HuH-7.5 (cell line): ENCODE measurements at regions not wholly inside any gene's neighbourhood (a gene's known extent, or its start where the extent isn't known, plus 50 kb on each side); places are given as distances from the start of the nearest gene placed in this dataset.
"Not testable (repeated sequence)": the region's sequence is repeated elsewhere in the genome, so short reads cannot be mapped to it uniquely, and the experiment has no call there.

ENCODE experiments used
- DNase-seq: peaks from one replicate; pipeline ENCODE4 v3.0.0; 2011; ENCODE audit warnings: low spot score

DNA sequence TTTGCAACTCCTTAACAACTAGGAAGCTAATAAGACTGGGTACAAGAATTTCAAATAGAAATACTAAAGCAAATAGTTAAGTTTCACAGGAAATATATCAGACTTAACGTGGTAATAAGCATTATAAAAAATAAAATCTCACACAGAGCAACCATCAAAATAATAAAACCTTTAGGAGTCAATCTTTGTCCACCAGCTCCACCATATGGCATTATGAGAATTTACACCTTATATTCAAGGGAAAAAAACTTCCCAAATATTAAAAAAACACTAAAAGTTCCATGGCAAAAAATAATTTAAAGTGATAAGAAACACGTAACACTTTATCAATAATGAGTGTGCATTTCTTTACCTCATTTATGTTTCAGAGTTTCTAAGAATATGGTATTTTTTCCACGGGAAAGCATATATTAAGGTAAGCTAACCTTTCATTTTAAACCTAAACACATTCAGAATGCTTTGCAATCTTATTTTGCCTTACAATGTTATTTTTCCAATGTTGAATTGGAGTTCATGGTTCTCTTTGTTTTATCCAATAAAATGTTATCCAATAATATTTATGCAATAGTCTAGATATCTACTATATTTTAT, 423.2 kb upstream of the SGCG start:
- no peak for DNase-seq

GRCh38 chr13:22758245-22758644, 422.5 kb upstream of the SGCG start:
- DNase-seq: no peak

DNA sequence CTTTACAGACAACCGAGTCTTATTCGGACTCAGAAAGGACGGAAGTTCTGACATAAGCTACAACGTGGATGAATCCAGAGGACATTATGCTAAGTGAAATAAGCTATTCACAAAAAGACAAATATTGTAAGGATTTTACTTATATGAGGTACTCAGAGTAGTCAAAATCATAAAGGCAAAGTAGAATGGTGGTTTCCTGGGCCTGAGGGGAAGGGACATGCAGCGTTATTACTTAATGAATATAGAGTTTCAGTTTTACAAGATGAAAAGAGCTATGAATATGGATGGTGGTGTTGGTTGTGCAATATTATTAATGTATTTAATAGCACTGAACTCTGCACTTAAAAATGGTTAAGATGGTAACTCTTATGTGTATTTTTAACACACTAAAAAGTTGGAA, 419.1 kb upstream of the SGCG start:
- DNase-seq: no peak

GRCh38 chr13:22765547-22765946, 415.2 kb upstream of the SGCG start:
- DNase-seq: no peak

DNA sequence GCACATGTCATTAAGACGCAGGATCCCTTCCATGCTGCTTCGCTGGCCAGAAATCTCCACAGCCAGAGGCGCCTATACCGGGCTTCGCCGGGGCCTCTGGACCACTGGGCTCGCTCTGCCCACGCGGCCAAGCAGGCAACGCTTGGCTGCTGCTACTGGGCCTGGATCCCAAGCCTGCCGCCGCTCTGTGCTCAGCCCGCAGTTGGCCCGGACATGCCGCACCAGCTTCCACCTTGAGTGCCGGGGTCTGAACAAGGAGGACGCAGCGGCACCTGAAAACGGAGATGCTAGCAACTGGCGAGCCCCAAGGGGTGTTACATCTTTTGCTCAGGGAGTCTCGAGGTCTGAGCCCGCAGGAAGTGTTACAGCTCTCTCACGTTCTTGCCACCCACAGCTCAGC, 409.9 kb upstream of the SGCG start:
- DNase-seq: no peak

- DNase-seq: no peak
These were observed 407.3 kb upstream of the SGCG start for GRCh38 chr13:22773465-22773864.

- no peak for DNase-seq
These were observed 404.2 kb upstream of the SGCG start for GRCh38 chr13:22776394-22777186.

DNA sequence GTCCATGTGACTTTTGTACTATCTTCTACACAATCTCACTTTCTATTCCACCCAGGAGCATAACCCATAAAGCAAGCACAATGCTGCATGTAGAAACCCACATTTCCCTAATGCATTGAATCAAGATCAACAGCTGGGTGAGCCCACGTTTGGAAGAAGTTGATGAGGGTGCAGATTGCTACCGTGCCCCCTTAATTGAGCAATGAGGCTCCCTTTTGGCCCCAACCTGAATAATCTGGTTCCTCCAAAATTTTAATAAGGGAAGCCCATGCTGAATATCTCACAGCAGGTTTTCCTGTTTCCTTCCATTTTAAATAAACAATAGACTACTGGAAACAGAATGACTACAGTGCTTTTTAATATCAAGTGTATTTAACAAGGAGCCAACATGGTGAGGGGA, 403.6 kb upstream of the SGCG start:
- DNase-seq: no peak

DNA sequence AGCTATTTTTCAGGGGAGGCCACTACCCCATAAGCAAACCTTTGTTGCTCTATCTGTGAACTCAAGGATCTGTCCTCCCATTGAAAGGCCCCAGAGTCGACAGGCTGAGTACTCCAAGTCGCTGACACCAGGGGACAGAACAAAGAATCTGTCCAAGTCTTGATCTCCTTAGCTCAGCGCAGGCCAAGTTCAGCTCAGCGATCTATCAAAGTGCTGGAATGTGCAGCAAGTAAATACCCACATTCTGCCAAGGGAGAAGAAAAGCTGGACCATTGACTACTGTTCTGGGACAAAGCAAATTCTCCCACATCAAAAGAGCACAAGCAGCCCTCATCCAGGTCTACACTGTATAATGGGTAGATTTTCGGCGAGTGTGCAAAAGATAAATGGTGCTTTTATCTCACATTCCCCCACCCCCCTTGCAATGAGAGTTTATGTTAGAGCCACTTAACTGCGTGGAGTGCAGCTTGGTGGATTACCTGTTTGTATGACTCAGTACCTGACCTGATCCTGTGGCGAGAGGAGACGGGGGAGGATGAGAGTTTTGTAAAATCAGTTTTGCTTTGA, 391.7 kb upstream of the SGCG start:
- DNase-seq: no peak

DNA sequence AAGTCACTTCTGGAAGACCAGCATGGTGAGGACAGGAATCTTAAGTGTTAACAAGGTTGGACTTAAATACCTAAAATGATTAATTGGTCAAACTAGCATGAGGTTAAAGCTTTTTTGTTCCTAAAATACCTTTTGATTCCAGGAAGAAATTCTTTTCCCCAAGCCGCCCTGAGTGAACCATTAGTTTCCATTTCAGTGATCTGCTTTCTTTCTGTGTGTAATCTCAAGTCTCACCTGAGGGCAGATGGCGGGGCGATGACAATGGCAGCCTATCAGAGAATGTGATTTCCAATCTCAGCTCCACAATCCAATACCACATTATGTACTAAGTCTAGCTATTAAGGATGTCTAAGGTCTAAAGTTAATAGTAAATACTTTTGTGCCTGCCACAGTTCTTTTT, 390.9 kb upstream of the SGCG start:
- no peak for DNase-seq

DNA sequence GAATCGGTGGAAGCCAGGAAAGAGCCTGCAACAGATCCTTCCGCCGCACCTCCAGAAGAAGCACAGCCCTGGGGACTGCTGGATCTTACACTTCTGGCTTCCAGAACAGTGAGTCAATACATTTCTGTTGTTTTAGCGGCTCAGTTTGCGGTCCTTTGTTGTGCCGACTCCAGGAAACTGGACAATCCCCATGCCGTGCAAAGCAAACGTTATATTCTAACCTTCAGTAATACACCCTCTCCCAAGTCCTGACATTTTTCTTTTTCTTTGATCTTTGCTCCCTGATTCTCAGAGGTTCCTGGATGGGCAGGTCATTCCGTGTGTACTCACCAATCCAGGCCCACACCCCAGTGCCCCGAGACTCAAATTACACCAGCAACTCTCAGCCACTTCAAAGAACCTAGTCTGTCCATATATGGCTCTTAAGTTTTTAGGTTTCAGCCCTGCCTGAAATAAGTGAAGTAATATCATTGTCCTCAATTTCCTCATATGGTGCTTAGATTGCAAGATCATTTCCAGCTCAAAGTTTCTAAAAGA, 387.1 kb upstream of the SGCG start:
- no peak for DNase-seq

GRCh38 chr13:22800526-22801401, 380.0 kb upstream of the SGCG start:
- DNase-seq: no peak

DNA sequence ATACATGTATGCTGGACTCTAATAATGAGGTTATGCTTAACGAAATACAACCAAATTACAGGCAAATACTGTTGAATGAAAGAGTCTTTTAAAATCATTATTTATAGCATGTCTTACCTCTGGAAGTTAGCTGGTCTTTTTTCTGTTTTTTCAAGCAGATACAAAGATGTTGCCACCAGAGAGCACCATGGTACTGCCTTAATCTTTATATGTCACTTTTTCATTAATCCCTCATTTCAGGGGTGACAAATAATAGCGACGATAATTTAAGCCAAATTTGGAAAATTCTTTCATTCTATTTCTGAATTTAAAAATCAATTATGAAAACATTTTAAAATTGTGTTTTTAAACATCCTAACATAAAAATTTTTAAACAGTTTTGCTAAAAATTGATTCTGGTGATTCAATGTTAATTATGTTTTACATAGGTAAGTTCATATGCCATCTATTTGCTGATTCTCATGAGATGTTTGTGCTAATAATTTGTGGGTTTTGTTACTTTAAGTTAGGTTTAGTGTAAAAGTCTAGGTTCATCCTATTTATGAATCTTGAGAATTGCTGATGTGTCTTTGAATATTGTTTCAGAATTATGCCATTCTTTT, 379.3 kb upstream of the SGCG start:
- no peak for DNase-seq

GRCh38 chr13:22812793-22813192, 368.0 kb upstream of the SGCG start:
- no peak for DNase-seq

- not testable (repeated sequence) for DNase-seq
These were observed 367.0 kb upstream of the SGCG start for GRCh38 chr13:22813531-22814377.

GRCh38 chr13:22814433-22814832, 366.3 kb upstream of the SGCG start:
- not testable (repeated sequence) for DNase-seq

- DNase-seq: no peak
These were observed 359.2 kb upstream of the SGCG start for GRCh38 chr13:22821589-22821988.

DNA sequence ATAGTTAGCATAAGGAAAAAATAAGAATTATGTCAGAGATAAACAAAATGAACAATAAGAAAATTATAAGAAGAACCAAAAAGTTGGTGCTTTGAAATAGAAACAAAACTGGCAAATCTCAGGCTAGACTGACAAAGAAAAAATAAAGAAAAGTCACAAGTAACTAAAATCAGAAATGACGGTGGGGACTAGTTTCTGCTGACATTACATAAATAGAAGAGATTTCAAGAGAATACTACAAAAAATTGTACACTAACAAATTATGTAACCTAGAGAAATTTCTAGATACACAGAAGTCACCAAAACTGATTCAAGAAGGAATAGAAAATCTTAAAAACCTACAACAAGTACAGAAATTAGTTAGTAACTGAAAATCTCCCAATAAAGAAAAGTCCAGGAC, 355.6 kb upstream of the SGCG start:
- DNase-seq: no peak

GRCh38 chr13:22828081-22828480, 352.7 kb upstream of the SGCG start:
- no peak for DNase-seq

DNA sequence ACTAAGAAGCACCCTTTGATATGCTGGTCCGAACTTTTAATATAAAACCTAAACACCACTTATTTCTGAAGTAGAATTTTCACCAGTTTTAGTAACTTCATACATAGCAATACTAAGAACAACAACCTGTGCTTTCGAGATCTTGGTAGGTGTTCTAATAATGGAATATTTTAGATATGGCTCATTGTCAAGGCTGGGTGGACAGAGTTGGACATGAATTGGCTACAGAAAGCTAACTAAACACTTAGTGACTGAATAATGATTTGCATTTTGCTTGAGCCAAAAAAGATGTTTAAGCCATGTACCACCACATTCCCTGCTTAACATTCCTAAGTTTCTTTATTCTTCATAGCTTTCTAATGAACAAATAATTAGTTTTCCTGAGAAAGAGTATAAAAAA, 344.3 kb upstream of the SGCG start:
- no peak for DNase-seq
